ENCODE measurements at regions not wholly inside any gene's neighbourhood (a gene's known extent, or its start where the extent isn't known, plus 50 kb on each side); places are given as distances from the start of the nearest gene placed in this dataset.

- TF ChIP-seq CTCF (IDR thresholded peaks at IDR 0.05): no peak
- TF ChIP-seq POLR2A (IDR thresholded peaks at IDR 0.05): no peak
- TF ChIP-seq POLR2AphosphoS5 (IDR thresholded peaks at IDR 0.05; ENCODE audit: insufficient read depth in 1 of 2, low read depth in 1 of 2): no peak
These were observed 79.0 kb upstream of the LYZL1 start for GRCh38 chr10:29209830-29210229.
